HEK293 (cell line): ENCODE measurements at regions not wholly inside any gene's neighbourhood (a gene's known extent, or its start where the extent isn't known, plus 50 kb on each side); places are given as distances from the start of the nearest gene placed in this dataset.
"Not testable (repeated sequence)": the region's sequence is repeated elsewhere in the genome, so short reads cannot be mapped to it uniquely, and the experiment has no call there.

ENCODE experiments used
- CTCF ChIP-seq: fragments of 450-650 bp; formaldehyde crosslinking; IDR thresholded peaks from 2 replicates; pipeline ENCODE4 v1.5.1; 2016; ENCODE audit warnings: missing biosample characterization, missing genetic modification characterization
- INSM2 ChIP-seq: fragments of 450-650 bp; formaldehyde crosslinking; IDR thresholded peaks from 2 replicates; pipeline ENCODE4 v1.5.1; 2016; ENCODE audit warnings: missing biosample characterization, missing genetic modification characterization
- MYNN ChIP-seq: fragments of 450-650 bp; formaldehyde crosslinking; IDR thresholded peaks from 2 replicates; pipeline ENCODE4 v1.5.1; 2016; ENCODE audit warnings: missing biosample characterization, missing genetic modification characterization, borderline replicate concordance
- PATZ1 ChIP-seq: fragments of 450-650 bp; formaldehyde crosslinking; IDR thresholded peaks from 2 replicates; pipeline ENCODE4 v1.5.1; 2016; ENCODE audit warnings: missing biosample characterization, missing genetic modification characterization
- ZBTB1 ChIP-seq: fragments of 450-650 bp; formaldehyde crosslinking; IDR thresholded peaks from 2 replicates; pipeline ENCODE4 v1.5.1; 2016; ENCODE audit warnings: missing biosample characterization, missing genetic modification characterization
- ZNF561 ChIP-seq: fragments of 450-650 bp; IDR thresholded peaks from 2 replicates; pipeline ENCODE4 v1.5.1; 2018; ENCODE audit warnings: missing biosample characterization, missing genetic modification characterization, borderline replicate concordance
- ZNF580 ChIP-seq: fragments of 450-650 bp; formaldehyde crosslinking; IDR thresholded peaks from 2 replicates; pipeline ENCODE4 v1.5.1; 2016; ENCODE audit warnings: missing biosample characterization, missing genetic modification characterization
- ZNF777 ChIP-seq: fragments of 450-650 bp; formaldehyde crosslinking; IDR thresholded peaks from 2 replicates; pipeline ENCODE4 v1.5.1; 2017; ENCODE audit warnings: missing biosample characterization, missing genetic modification characterization, borderline replicate concordance
- ZNF785 ChIP-seq: fragments of 450-650 bp; formaldehyde crosslinking; IDR thresholded peaks from 2 replicates; pipeline ENCODE4 v1.5.1; 2016; ENCODE audit warnings: missing biosample characterization, missing genetic modification characterization
- ZNF837 ChIP-seq: fragments of 450-650 bp; formaldehyde crosslinking; IDR thresholded peaks from 2 replicates; pipeline ENCODE4 v1.5.1; 2016; ENCODE audit warnings: missing biosample characterization, missing genetic modification characterization
- ZXDB ChIP-seq: fragments of 450-650 bp; formaldehyde crosslinking; IDR thresholded peaks from 2 replicates; pipeline ENCODE4 v1.5.1; 2016; ENCODE audit warnings: missing biosample characterization, missing genetic modification characterization
- TF ChIP-seq, protein P1 (sequence below): fragments of 450-650 bp; formaldehyde crosslinking; IDR thresholded peaks from 2 replicates; pipeline ENCODE4 v1.5.1; 2016; ENCODE audit warnings: missing biosample characterization, missing genetic modification characterization, low read depth
- TF ChIP-seq, protein P2 (sequence below): fragments of 450-650 bp; formaldehyde crosslinking; IDR thresholded peaks from 2 replicates; pipeline ENCODE4 v1.5.1; 2016; ENCODE audit warnings: missing biosample characterization, missing genetic modification characterization

GRCh38 chr13:24950611-24951010, 145.3 kb upstream of the PABPC3 start:
- not testable (repeated sequence) for TF ChIP-seq ZNF837, ZNF561, ZNF777, CTCF, ZNF785, ZBTB1, ZNF580, PATZ1, INSM2, ZXDB, MYNN (tag by site-specific recombination)
- TF ChIP-seq, protein P1, sequence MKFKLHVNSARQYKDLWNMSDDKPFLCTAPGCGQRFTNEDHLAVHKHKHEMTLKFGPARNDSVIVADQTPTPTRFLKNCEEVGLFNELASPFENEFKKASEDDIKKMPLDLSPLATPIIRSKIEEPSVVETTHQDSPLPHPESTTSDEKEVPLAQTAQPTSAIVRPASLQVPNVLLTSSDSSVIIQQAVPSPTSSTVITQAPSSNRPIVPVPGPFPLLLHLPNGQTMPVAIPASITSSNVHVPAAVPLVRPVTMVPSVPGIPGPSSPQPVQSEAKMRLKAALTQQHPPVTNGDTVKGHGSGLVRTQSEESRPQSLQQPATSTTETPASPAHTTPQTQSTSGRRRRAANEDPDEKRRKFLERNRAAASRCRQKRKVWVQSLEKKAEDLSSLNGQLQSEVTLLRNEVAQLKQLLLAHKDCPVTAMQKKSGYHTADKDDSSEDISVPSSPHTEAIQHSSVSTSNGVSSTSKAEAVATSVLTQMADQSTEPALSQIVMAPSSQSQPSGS (tag by site-specific recombination): not testable (repeated sequence)
- TF ChIP-seq, protein P2, sequence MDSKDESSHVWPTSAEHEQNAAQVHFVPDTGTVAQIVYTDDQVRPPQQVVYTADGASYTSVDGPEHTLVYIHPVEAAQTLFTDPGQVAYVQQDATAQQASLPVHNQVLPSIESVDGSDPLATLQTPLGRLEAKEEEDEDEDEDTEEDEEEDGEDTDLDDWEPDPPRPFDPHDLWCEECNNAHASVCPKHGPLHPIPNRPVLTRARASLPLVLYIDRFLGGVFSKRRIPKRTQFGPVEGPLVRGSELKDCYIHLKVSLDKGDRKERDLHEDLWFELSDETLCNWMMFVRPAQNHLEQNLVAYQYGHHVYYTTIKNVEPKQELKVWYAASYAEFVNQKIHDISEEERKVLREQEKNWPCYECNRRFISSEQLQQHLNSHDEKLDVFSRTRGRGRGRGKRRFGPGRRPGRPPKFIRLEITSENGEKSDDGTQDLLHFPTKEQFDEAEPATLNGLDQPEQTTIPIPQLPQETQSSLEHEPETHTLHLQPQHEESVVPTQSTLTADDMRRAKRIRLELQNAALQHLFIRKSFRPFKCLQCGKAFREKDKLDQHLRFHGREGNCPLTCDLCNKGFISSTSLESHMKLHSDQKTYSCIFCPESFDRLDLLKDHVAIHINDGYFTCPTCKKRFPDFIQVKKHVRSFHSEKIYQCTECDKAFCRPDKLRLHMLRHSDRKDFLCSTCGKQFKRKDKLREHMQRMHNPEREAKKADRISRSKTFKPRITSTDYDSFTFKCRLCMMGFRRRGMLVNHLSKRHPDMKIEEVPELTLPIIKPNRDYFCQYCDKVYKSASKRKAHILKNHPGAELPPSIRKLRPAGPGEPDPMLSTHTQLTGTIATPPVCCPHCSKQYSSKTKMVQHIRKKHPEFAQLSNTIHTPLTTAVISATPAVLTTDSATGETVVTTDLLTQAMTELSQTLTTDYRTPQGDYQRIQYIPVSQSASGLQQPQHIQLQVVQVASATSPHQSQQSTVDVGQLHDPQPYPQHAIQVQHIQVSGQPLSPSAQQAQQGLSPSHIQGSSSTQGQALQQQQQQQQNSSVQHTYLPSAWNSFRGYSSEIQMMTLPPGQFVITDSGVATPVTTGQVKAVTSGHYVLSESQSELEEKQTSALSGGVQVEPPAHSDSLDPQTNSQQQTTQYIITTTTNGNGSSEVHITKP (tag by site-specific recombination): not testable (repeated sequence)
